ENCODE measurements at regions not wholly inside any gene's neighbourhood (a gene's known extent, or its start where the extent isn't known, plus 50 kb on each side); places are given as distances from the start of the nearest gene placed in this dataset.

GRCh38 chr10:125399289-125399688, 238.9 kb upstream of the CTBP2 start:
- H3K27me3 ChIP-seq (replicated peaks; ENCODE audit: insufficient read depth): 0 out of 2 replicates have a peak, but pooled peaks cover 6% of the 10 kb centered on the region
- no peaks in the 10 kb centered on the region for H3K9me3 ChIP-seq (ENCODE audit: low read depth)
- no peak overlapping the region for H3K4me2 ChIP-seq (ENCODE audit: unreplicated experiment)
- TF ChIP-seq EZH2phosphoT487 (IDR thresholded peaks at IDR 0.05; ENCODE audit: insufficient read depth, low read depth) (no peak), EZH2 (IDR thresholded peaks at IDR 0.05; ENCODE audit: insufficient read depth, poor library complexity, severe bottlenecking) (no peak)
- WGBS, 2 experiments (ENCODE audit: low coverage in 1 of 2, low lambda C conversion rate in 2 of 2, missing lambda C conversion rate in 2 of 2): 67 to 68% methylated on average over 3 of the region's 3 CpGs
- no peak overlapping the region for H3K4me3 ChIP-seq
- no peak for DNase-seq
- no peak overlapping the region for H2AFZ ChIP-seq
- no peaks in the 10 kb centered on the region for H3K9me2 ChIP-seq (ENCODE audit: insufficient read depth)
- H3K4me1 ChIP-seq (ENCODE audit: insufficient read depth): peaks cover 10% of the 10 kb centered on the region; the same call in 1 of the 2 replicates
- no peaks in the 10 kb centered on the region for H3K79me2 ChIP-seq (ENCODE audit: insufficient read depth)
- in situ Hi-C loops (cut with MboI): no loop called here
- no peak overlapping the region for H3K9ac ChIP-seq
- H3K36me3 ChIP-seq (ENCODE audit: low read depth): no peaks in the 10 kb centered on the region
- no peaks in the 10 kb centered on the region for H4K20me1 ChIP-seq (ENCODE audit: insufficient read depth)
- no peak overlapping the region for H3K27ac ChIP-seq
- H3F3A ChIP-seq (ENCODE audit: insufficient read depth): no peaks in the 10 kb centered on the region

- H3K4me3 ChIP-seq: no peak overlapping the region
- TF ChIP-seq EZH2 (IDR thresholded peaks at IDR 0.05; ENCODE audit: insufficient read depth, poor library complexity, severe bottlenecking) (no peak), EZH2phosphoT487 (IDR thresholded peaks at IDR 0.05; ENCODE audit: insufficient read depth, low read depth) (no peak)
- H2AFZ ChIP-seq: no peak overlapping the region
- no peaks in the 10 kb centered on the region for H4K20me1 ChIP-seq (ENCODE audit: insufficient read depth)
- peaks cover 10% of the 10 kb centered on the region; the same call in 1 of the 2 replicates for H3K4me1 ChIP-seq (ENCODE audit: insufficient read depth)
- H3K27me3 ChIP-seq (replicated peaks; ENCODE audit: insufficient read depth): 0 out of 2 replicates have a peak, but pooled peaks cover 2% of the 10 kb centered on the region
- in situ Hi-C loops (cut with MboI): no loop called here
- no peaks in the 10 kb centered on the region for H3F3A ChIP-seq (ENCODE audit: insufficient read depth)
- no peaks in the 10 kb centered on the region for H3K9me2 ChIP-seq (ENCODE audit: insufficient read depth)
- H3K36me3 ChIP-seq (ENCODE audit: low read depth): no peaks in the 10 kb centered on the region
- no peak overlapping the region for H3K27ac ChIP-seq
- H3K4me2 ChIP-seq (ENCODE audit: unreplicated experiment): no peak overlapping the region
- WGBS, 2 experiments (ENCODE audit: low coverage in 1 of 2, low lambda C conversion rate in 2 of 2, missing lambda C conversion rate in 2 of 2): 66 to 71% methylated on average over 3 of the region's 3 CpGs
- no peaks in the 10 kb centered on the region for H3K9me3 ChIP-seq (ENCODE audit: low read depth)
- no peaks in the 10 kb centered on the region for H3K79me2 ChIP-seq (ENCODE audit: insufficient read depth)
- no peak for DNase-seq
- no peak overlapping the region for H3K9ac ChIP-seq
Measured at GRCh38 chr10:125398270-125398669, 237.9 kb upstream of the CTBP2 start.

DNA sequence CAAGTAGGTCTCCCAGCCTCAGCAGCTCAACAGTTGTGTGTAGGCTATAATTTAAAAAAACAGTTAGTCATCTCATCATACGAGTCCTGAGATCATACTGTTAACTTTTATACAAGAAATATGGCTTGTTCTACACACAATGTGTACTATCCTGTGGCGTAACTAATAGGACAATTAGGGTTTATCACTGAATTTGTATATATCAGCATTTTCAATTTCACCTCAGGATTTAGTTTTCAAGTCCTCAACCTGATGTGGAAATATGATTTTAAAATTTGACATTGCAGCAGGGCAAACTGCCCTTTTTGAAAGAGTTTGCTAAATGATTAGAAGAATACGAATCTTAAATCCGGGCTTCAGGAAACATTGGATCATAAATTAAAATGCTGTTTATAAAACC, 237.2 kb upstream of the CTBP2 start:
- no peaks in the 10 kb centered on the region for H3K36me3 ChIP-seq (ENCODE audit: low read depth)
- no peak overlapping the region for H3K27ac ChIP-seq
- no peak for DNase-seq
- TF ChIP-seq EZH2 (IDR thresholded peaks at IDR 0.05; ENCODE audit: insufficient read depth, poor library complexity, severe bottlenecking) (no peak), EZH2phosphoT487 (IDR thresholded peaks at IDR 0.05; ENCODE audit: insufficient read depth, low read depth) (no peak)
- H3K4me2 ChIP-seq (ENCODE audit: unreplicated experiment): no peak overlapping the region
- no peaks in the 10 kb centered on the region for H3K9me3 ChIP-seq (ENCODE audit: low read depth)
- peaks cover 10% of the 10 kb centered on the region; the same call in 1 of the 2 replicates for H3K4me1 ChIP-seq (ENCODE audit: insufficient read depth)
- H3K9ac ChIP-seq: no peak overlapping the region
- no peak overlapping the region for H3K4me3 ChIP-seq
- H3K79me2 ChIP-seq (ENCODE audit: insufficient read depth): no peaks in the 10 kb centered on the region
- no peaks in the 10 kb centered on the region for H4K20me1 ChIP-seq (ENCODE audit: insufficient read depth)
- no peaks in the 10 kb centered on the region for H3F3A ChIP-seq (ENCODE audit: insufficient read depth)
- no peak overlapping the region for H2AFZ ChIP-seq
- 49 to 58% methylated on average over 4 of the region's 4 CpGs for WGBS, 2 experiments (ENCODE audit: low coverage in 1 of 2, low lambda C conversion rate in 2 of 2, missing lambda C conversion rate in 2 of 2)
- no peaks in the 10 kb centered on the region for H3K9me2 ChIP-seq (ENCODE audit: insufficient read depth)
- in situ Hi-C loops (cut with MboI): no loop called here
- H3K27me3 ChIP-seq (replicated peaks; ENCODE audit: insufficient read depth): no peaks in the 10 kb centered on the region

- Histone ChIP-seq H2AFZ (no peak overlapping the region), H3K79me2 (ENCODE audit: insufficient read depth) (no peaks in the 10 kb centered on the region), H3K36me3 (ENCODE audit: low read depth) (no peaks in the 10 kb centered on the region), H3K27ac (no peak overlapping the region), H3K9me3 (ENCODE audit: low read depth) (no peaks in the 10 kb centered on the region), H3K9me2 (ENCODE audit: insufficient read depth) (no peaks in the 10 kb centered on the region), H3K4me3 (no peak overlapping the region), H3K4me2 (ENCODE audit: unreplicated experiment) (no peak overlapping the region), H3K4me1 (ENCODE audit: insufficient read depth) (peaks cover 10% of the 10 kb centered on the region; the same call in 1 of the 2 replicates), H3K9ac (no peak overlapping the region), H3K27me3 (replicated peaks; ENCODE audit: insufficient read depth) (no peaks in the 10 kb centered on the region), H4K20me1 (ENCODE audit: insufficient read depth) (no peaks in the 10 kb centered on the region), H3F3A (ENCODE audit: insufficient read depth) (no peaks in the 10 kb centered on the region)
- DNase-seq: peak; percentile 77
- in situ Hi-C loops (cut with MboI): no loop called here
- TF ChIP-seq EZH2phosphoT487 (IDR thresholded peaks at IDR 0.05; ENCODE audit: insufficient read depth, low read depth) (no peak), EZH2 (IDR thresholded peaks at IDR 0.05; ENCODE audit: insufficient read depth, poor library complexity, severe bottlenecking) (no peak)
Measured at GRCh38 chr10:125396676-125397075, 236.3 kb upstream of the CTBP2 start.

GRCh38 chr10:125392609-125393008, 232.2 kb upstream of the CTBP2 start:
- no peaks in the 10 kb centered on the region for H3K9me2 ChIP-seq (ENCODE audit: insufficient read depth)
- H3K9me3 ChIP-seq (ENCODE audit: low read depth): no peaks in the 10 kb centered on the region
- H3K27me3 ChIP-seq (replicated peaks; ENCODE audit: insufficient read depth): no peaks in the 10 kb centered on the region
- no peak overlapping the region for H3K27ac ChIP-seq
- H3K4me1 ChIP-seq (ENCODE audit: insufficient read depth): peaks cover 10% of the 10 kb centered on the region; the same call in 1 of the 2 replicates
- no peak overlapping the region for H3K4me3 ChIP-seq
- WGBS, 2 experiments (ENCODE audit: low coverage in 1 of 2, low lambda C conversion rate in 2 of 2, missing lambda C conversion rate in 2 of 2): 36 to 41% methylated on average over 3 of the region's 3 CpGs
- H3F3A ChIP-seq (ENCODE audit: insufficient read depth): no peaks in the 10 kb centered on the region
- no peaks in the 10 kb centered on the region for H3K36me3 ChIP-seq (ENCODE audit: low read depth)
- H3K9ac ChIP-seq: no peak overlapping the region
- DNase-seq: no peak
- H3K79me2 ChIP-seq (ENCODE audit: insufficient read depth): no peaks in the 10 kb centered on the region
- peak overlapping the region; percentile 35; the same call in 1 of the 2 replicates for H2AFZ ChIP-seq
- H3K4me2 ChIP-seq (ENCODE audit: unreplicated experiment): no peak overlapping the region
- TF ChIP-seq EZH2phosphoT487 (IDR thresholded peaks at IDR 0.05; ENCODE audit: insufficient read depth, low read depth) (no peak), EZH2 (IDR thresholded peaks at IDR 0.05; ENCODE audit: insufficient read depth, poor library complexity, severe bottlenecking) (no peak)
- in situ Hi-C loops (cut with MboI): no loop called here
- no peaks in the 10 kb centered on the region for H4K20me1 ChIP-seq (ENCODE audit: insufficient read depth)
